K562 (cell line): ENCODE measurements at regions not wholly inside any gene's neighbourhood (a gene's known extent, or its start where the extent isn't known, plus 50 kb on each side); places are given as distances from the start of the nearest gene placed in this dataset.

Experiments
- ATAC-seq: fragments of 200-7000 bp; cut with Tn5 transposase; 3 replicates; pipeline ENCODE4 v1.9.1; 2020; ENCODE audit warnings: moderate library complexity
- BruUV-seq: library from RNA; stranded (reverse); fragments of 400-500 nt; replicated peaks from 2 replicates; lab custom pipeline; 2021; lab: Mats Ljungman, UMichigan
- CTCF ChIA-PET: fragments of 300-600 bp; formaldehyde crosslinking; extraction: SDS; loops from one replicate; lab custom pipeline; 2021; ENCODE audit warnings: low intra/inter-chr PET ratio; lab: Yijun Ruan, JAX
- POLR2A ChIA-PET: fragments of 300-600, 350-650 bp; sonication (Branson Sonifier 250); formaldehyde crosslinking; extraction: SDS; loops from one replicate; lab custom pipeline; 2021; ENCODE audit warnings: antibody characterized with exemption, inconsistent platforms; lab: Yijun Ruan, JAX
- DNase-seq, 4 experiments: peaks; one replicate each; pipeline versions ENCODE4 v3.0.0 to v3.0.0-alpha.2; 2011 to 2018; ENCODE audit warnings: low spot score in 3 of 4, mixed read lengths in 3 of 4; ENCODE audit errors: extremely low read depth in 1 of 4
- FAIRE-seq: peaks from 2 replicates; lab custom pipeline; 2011; peaks lifted over from hg19 to GRCh38; lab: Jason Lieb, UNC
- H2AFZ ChIP-seq: 2 replicates; pipeline ENCODE4 v1.6.0; 2011; ENCODE audit warnings: low read depth, low read length, control low read depth, inconsistent platforms
- H3K27ac ChIP-seq: fragments of 200-600 bp; 3 replicates; pipeline ENCODE4 v1.8.0; 2011; ENCODE audit warnings: low read depth, mild to moderate bottlenecking, control low read depth, inconsistent platforms, low read length, moderate library complexity, mixed read lengths; ENCODE audit errors: extremely low read depth
- H3K27me3 ChIP-seq, 2 experiments: fragments of 300-600 bp in 1 of 2; 2 replicates in 1 of 2; 3 replicates in 1 of 2; pipeline versions ENCODE4 v1.6.0 to v1.8.0; 2011; ENCODE audit warnings: inconsistent platforms in 2 of 2, low read length in 2 of 2, mild to moderate bottlenecking in 1 of 2, mixed read lengths in 1 of 2, moderate library complexity in 1 of 2; ENCODE audit not compliant: control insufficient read depth in 2 of 2, insufficient read depth in 2 of 2
- H3K36me3 ChIP-seq: fragments of 300-600 bp; 3 replicates; pipeline ENCODE4 v1.8.0; 2011; ENCODE audit warnings: mild to moderate bottlenecking, low read length, inconsistent platforms; ENCODE audit not compliant: control insufficient read depth, insufficient read depth
- H3K4me1 ChIP-seq, 2 experiments: fragments of 200-600 bp in 1 of 2; replicated peaks in 1 of 2; 2 replicates in 1 of 2; 3 replicates in 1 of 2; pipeline versions ENCODE4 v1.5.1 to v1.8.0; 2011; ENCODE audit warnings: inconsistent platforms in 2 of 2, low read length in 2 of 2, mild to moderate bottlenecking in 1 of 2, mixed read lengths in 1 of 2, moderate library complexity in 1 of 2; ENCODE audit not compliant: control insufficient read depth in 2 of 2, insufficient read depth in 2 of 2
- H3K4me2 ChIP-seq: 2 replicates; pipeline ENCODE4 v1.6.1; 2011; ENCODE audit warnings: low read length, control low read depth, inconsistent platforms, mixed read lengths; ENCODE audit not compliant: insufficient read depth
- H3K4me3 ChIP-seq: fragments of 200-600 bp; sonication (generic), shearing (Covaris generic); 2 replicates; pipeline ENCODE4 v1.5.1; 2016; ENCODE audit warnings: control low read depth, inconsistent platforms
- H3K79me2 ChIP-seq: fragments of 200-600 bp; 3 replicates; pipeline ENCODE4 v1.8.0; 2011; ENCODE audit warnings: low read length, inconsistent platforms; ENCODE audit not compliant: control insufficient read depth, insufficient read depth
- H3K9ac ChIP-seq, 2 experiments: 2 replicates each; pipeline versions ENCODE4 v1.6.0 to v1.6.1; 2011; ENCODE audit warnings: low read depth in 2 of 2, low read length in 2 of 2, control low read depth in 1 of 2, inconsistent platforms in 1 of 2, mild to moderate bottlenecking in 1 of 2, mixed read lengths in 1 of 2; ENCODE audit not compliant: insufficient read depth in 1 of 2
- H3K9me1 ChIP-seq: one replicate; pipeline ENCODE4 v1.6.0; 2011; ENCODE audit warnings: inconsistent platforms, mild to moderate bottlenecking, low read length, moderate library complexity; ENCODE audit not compliant: control insufficient read depth, insufficient read depth
- H3K9me3 ChIP-seq: replicated peaks from 2 replicates; pipeline ENCODE4 v1.5.1; 2011; ENCODE audit warnings: low read depth, low read length, inconsistent platforms; ENCODE audit not compliant: control insufficient read depth, insufficient read depth
- H4K20me1 ChIP-seq: replicated peaks from 2 replicates; pipeline ENCODE4 v1.6.1; 2011; ENCODE audit warnings: low read length, inconsistent platforms, mixed read lengths; ENCODE audit not compliant: control insufficient read depth, insufficient read depth
- BRCA1 ChIP-seq, 2 experiments: fragments of 450-650 bp in 1 of 2; sonication (generic) in 1 of 2; formaldehyde crosslinking in 1 of 2; IDR thresholded peaks; 2 replicates each; pipeline versions ENCODE4 v1.5.0 to v1.6.1; 2017 to 2020; ENCODE audit warnings: mild to moderate bottlenecking in 1 of 2, missing genetic modification reagents in 1 of 2
- DMBX1 ChIP-seq: fragments of 250-450 bp; sonication (Bioruptor Pico); IDR thresholded peaks from 2 replicates; pipeline ENCODE4 v1.8.0; 2022; ENCODE audit warnings: inconsistent platforms, mild to moderate bottlenecking, moderate library complexity, borderline replicate concordance
- FOSL1 ChIP-seq: fragments of 200-800 bp; sonication (Bioruptor generic); conservative IDR thresholded peaks from 2 replicates; pipeline ENCODE4 v1.6.1; 2016; ENCODE audit warnings: missing genetic modification characterization, missing compliant biosample characterization
- ILK ChIP-seq: fragments of 450-650 bp; IDR thresholded peaks from 2 replicates; pipeline ENCODE4 v1.6.1; 2016; ENCODE audit warnings: missing genetic modification characterization, low read depth, mild to moderate bottlenecking, missing compliant biosample characterization, moderate library complexity, borderline replicate concordance
- NELFE ChIP-seq: IDR thresholded peaks from 2 replicates; pipeline ENCODE4 v1.6.1; 2011; ENCODE audit warnings: mild to moderate bottlenecking; ENCODE audit not compliant: insufficient read depth, insufficient read length
- PYGO2 ChIP-seq: fragments of 450-650 bp; IDR thresholded peaks from 2 replicates; pipeline ENCODE4 v1.6.1; 2016; ENCODE audit warnings: mild to moderate bottlenecking, missing genetic modification characterization, moderate library complexity, missing compliant biosample characterization
- TGIF2 ChIP-seq: sonication (generic); formaldehyde crosslinking; IDR thresholded peaks from 2 replicates; pipeline ENCODE4 v1.8.1; 2022; ENCODE audit warnings: mild to moderate bottlenecking, missing genetic modification reagents, moderate library complexity
- WGBS: fragments of 100-300 bp; shearing (Covaris generic); methylation state at CpG from one replicate; pipeline ENCODE4 v1.1.6; 2016; ENCODE audit warnings: low coverage, mixed read lengths; ENCODE audit not compliant: insufficient coverage; ENCODE audit errors: missing lambda C conversion rate; 5-methylcytosine and 5-hydroxymethylcytosine counted together
- in situ Hi-C: fragments of 300-500 bp; cut with MboI; formaldehyde crosslinking; loops from 4 replicates; pipeline ENCODE4 v1.15.0; 2018; ENCODE audit warnings: inconsistent platforms, mixed read lengths
- intact Hi-C: fragments of 100-400 bp; cut with micrococcal nuclease; formaldehyde crosslinking; loops from 2 replicates; pipeline ENCODE4 v1.14.2; 2022
- TF ChIP-seq, protein P1 (sequence below): fragments of 450-650 bp; formaldehyde crosslinking; IDR thresholded peaks from 2 replicates; pipeline ENCODE4 v1.4.0; 2020; ENCODE audit warnings: mild to moderate bottlenecking, moderate library complexity

DNA sequence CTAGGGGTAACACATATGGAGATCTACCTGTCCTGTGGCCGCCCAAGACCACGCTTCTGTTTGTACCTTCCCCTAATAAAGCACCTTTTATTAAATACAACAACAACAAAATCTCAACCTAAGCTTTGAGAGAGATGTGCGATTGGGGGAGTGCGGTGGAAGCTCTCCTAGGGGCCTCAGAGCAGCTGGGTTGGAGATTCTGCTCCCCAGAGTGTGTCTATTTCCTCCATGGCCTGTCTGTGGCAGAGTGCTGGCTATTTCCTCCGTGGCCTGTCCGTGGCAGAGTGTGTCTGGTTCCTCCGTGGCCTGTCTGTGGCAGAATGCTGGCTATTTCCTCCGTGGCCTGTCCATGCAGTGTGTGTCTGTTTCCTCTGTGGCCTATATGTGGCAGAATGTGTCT, 139.3 kb upstream of the IPO9 start:
- CTCF ChIA-PET, result no interaction called here
- no peaks in the 10 kb centered on the region; a peak in 1 of 5 replicates for H3K4me1 ChIP-seq

More for the DNA sequence above, 139.3 kb upstream of the IPO9 start:
- TF ChIP-seq ILK (no peak), DMBX1 (CRISPR knock-in tag) (no peak), PYGO2 (no peak), TGIF2 (CRISPR knock-in tag) (no peak), NELFE (no peak), BRCA1 (IDR thresholded peaks at IDR 0.05) (no peak), BRCA1 (CRISPR knock-in tag; IDR thresholded peaks at IDR 0.05) (no peak), FOSL1 (tag) (no peak)
- TF ChIP-seq, protein P1, sequence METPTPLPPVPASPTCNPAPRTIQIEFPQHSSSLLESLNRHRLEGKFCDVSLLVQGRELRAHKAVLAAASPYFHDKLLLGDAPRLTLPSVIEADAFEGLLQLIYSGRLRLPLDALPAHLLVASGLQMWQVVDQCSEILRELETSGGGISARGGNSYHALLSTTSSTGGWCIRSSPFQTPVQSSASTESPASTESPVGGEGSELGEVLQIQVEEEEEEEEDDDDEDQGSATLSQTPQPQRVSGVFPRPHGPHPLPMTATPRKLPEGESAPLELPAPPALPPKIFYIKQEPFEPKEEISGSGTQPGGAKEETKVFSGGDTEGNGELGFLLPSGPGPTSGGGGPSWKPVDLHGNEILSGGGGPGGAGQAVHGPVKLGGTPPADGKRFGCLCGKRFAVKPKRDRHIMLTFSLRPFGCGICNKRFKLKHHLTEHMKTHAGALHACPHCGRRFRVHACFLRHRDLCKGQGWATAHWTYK (CRISPR knock-in tag), result peak; percentile 93
- no peaks in the 10 kb centered on the region for H3K9me3 ChIP-seq
- no peak for FAIRE-seq
- no peak overlapping the region for H2AFZ ChIP-seq
- peaks cover 3% of the 10 kb centered on the region for H3K9me1 ChIP-seq
- DNase-seq, result no peak
- in situ Hi-C loops (no loop called here), intact Hi-C loops (no loop called here)
- H3K4me2 ChIP-seq, result no peak overlapping the region
- WGBS, result 36% methylated on average over 8 of the region's 8 CpGs
- no peaks in the 10 kb centered on the region for H3K79me2 ChIP-seq
- POLR2A ChIA-PET, result interaction anchor here (1.8 kb wide), 1 partner anchor 13 kb away, joined by 8 read pairs; no protein-coding TSS in a partner anchor
- BruUV-seq, result no TSS peak
- peaks cover 0 to 8% of the 10 kb centered on the region in 2 experiments; a peak in 3 of 5 replicates for H3K27me3 ChIP-seq
- H4K20me1 ChIP-seq, result 0 out of 2 replicates have a peak, but pooled peaks cover 6% of the 10 kb centered on the region
- ATAC-seq, result no peak
- no peaks in the 10 kb centered on the region for H3K36me3 ChIP-seq
- no peak overlapping the region for H3K27ac ChIP-seq
- H3K9ac ChIP-seq, result no peak overlapping the region
- no peak overlapping the region for H3K4me3 ChIP-seq
